Caco-2 (cell line): ENCODE measurements at regions not wholly inside any gene's neighbourhood (a gene's known extent, or its start where the extent isn't known, plus 50 kb on each side); places are given as distances from the start of the nearest gene placed in this dataset.

Experiments
- BruUV-seq: library from RNA; stranded (reverse); fragments of 400-500 nt; replicated peaks from 2 replicates; lab custom pipeline; 2021; lab: Mats Ljungman, UMichigan
- CTCF ChIA-PET: fragments of 300-600 bp; sonication (Branson Sonifier 250); formaldehyde crosslinking; loops from one replicate; lab custom pipeline; 2022; ENCODE audit warnings: antibody characterized with exemption; lab: Charles Lee
- POLR2A ChIA-PET: fragments of 300-600 bp; sonication (Branson Sonifier 250); formaldehyde crosslinking; loops from one replicate; lab custom pipeline; 2022; ENCODE audit warnings: antibody characterized with exemption; lab: Charles Lee
- DNase-seq, 2 experiments: peaks; one replicate each; pipeline versions ENCODE4 v3.0.0 to v3.0.0-alpha.2; 2020 to 2022
- H3K27me3 ChIP-seq: replicated peaks from 2 replicates; pipeline ENCODE4 v1.6.0; 2011; ENCODE audit warnings: low read length; ENCODE audit not compliant: control insufficient read depth, insufficient read depth
- H3K36me3 ChIP-seq: 2 replicates; pipeline ENCODE4 v1.5.1; 2011; ENCODE audit warnings: low read length; ENCODE audit not compliant: control insufficient read depth, insufficient read depth
- H3K4me1 ChIP-seq: fragments of 250-450 bp; sonication (Bioruptor Pico); 2 replicates; pipeline ENCODE4 v1.5.1; 2020; ENCODE audit warnings: mild to moderate bottlenecking
- H3K4me3 ChIP-seq: 2 replicates; pipeline ENCODE4 v1.5.1; 2011; ENCODE audit warnings: low read depth, mild to moderate bottlenecking, control low read depth, low read length
- H3K9me3 ChIP-seq: fragments of 250-450 bp; sonication (Bioruptor Pico); 2 replicates; pipeline ENCODE4 v1.5.1; 2020; ENCODE audit warnings: mild to moderate bottlenecking, moderate library complexity
- H3K27ac Mint-ChIP-seq: one replicate; pipeline ENCODE4 v1.8.0; 2022; ENCODE audit warnings: mixed read lengths; ENCODE audit not compliant: unreplicated experiment
- H3K27me3 Mint-ChIP-seq: one replicate; pipeline ENCODE4 v1.8.0; 2022; ENCODE audit warnings: mixed read lengths; ENCODE audit not compliant: insufficient read depth, unreplicated experiment
- H3K36me3 Mint-ChIP-seq: one replicate; pipeline ENCODE4 v1.8.0; 2022; ENCODE audit warnings: mild to moderate bottlenecking, mixed read lengths; ENCODE audit not compliant: insufficient read depth, unreplicated experiment
- H3K4me1 Mint-ChIP-seq: one replicate; pipeline ENCODE4 v1.8.0; 2022; ENCODE audit warnings: low read depth, mixed read lengths; ENCODE audit not compliant: unreplicated experiment
- H3K4me3 Mint-ChIP-seq: one replicate; pipeline ENCODE4 v1.8.0; 2022; ENCODE audit warnings: mild to moderate bottlenecking, moderate library complexity, mixed read lengths; ENCODE audit not compliant: unreplicated experiment
- H3K9me3 Mint-ChIP-seq: one replicate; pipeline ENCODE4 v1.8.0; 2022; ENCODE audit warnings: mixed read lengths; ENCODE audit not compliant: unreplicated experiment
- CTCF ChIP-seq, 2 experiments: fragments of 200-600 bp in 1 of 2; IDR thresholded peaks; 1 replicate in 1 of 2; 2 replicates in 1 of 2; pipeline versions ENCODE4 v1.5.1 to v1.8.0; 2011 to 2022; ENCODE audit warnings: antibody characterized with exemption in 1 of 2, control low read depth in 1 of 2, inconsistent platforms in 1 of 2, low read depth in 1 of 2, low read length in 1 of 2, mild to moderate bottlenecking in 1 of 2, moderate library complexity in 1 of 2; ENCODE audit not compliant: insufficient read depth in 1 of 2, severe bottlenecking in 1 of 2, unreplicated experiment in 1 of 2
- intact Hi-C: fragments of 100-400 bp; cut with micrococcal nuclease; formaldehyde crosslinking; loops from one replicate; pipeline ENCODE4 v1.10.0; 2022; ENCODE audit not compliant: unreplicated experiment

DNA sequence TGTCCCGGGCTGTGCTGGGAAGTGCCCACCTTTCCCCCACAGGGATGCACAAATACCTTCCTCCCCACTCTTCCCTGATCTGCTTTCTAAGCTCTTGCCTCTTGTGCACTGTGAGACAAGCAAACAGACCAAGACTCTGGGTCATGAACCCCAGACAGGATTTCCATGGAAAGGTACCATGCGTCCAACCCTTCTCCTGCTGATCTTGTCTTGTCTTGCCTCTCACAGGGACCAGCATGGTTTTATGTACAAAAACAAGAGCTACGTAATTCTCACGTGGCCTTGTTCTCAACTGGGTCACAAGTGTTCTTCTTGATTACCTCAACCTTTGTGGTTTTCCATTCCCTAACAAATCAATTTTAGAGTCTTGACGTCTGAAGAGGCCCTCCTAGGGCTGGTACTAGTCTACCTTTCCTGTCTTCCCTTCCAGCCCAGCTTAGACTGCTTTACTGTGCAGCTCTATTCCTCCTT is 176.5 kb upstream of the MAP3K1 start:
- BruUV-seq, result no TSS peak
- no peak for DNase-seq
- peaks cover 58% of the 10 kb centered on the region for H3K4me1 Mint-ChIP-seq
- intact Hi-C loops, result loop anchor here (1.0 to 5.0 kb wide), 5 partner anchors 158 to 368 kb away; no protein-coding TSS in a partner anchor
- peak overlapping the region; percentile 90 for H3K27ac Mint-ChIP-seq
- ChIA-PET POLR2A (interaction anchor here (0.5 to 0.7 kb wide), 4 partner anchors 95 to 289 kb away, joined by 3 read pairs; no protein-coding TSS in a partner anchor), CTCF (interaction anchor here (1.1 kb wide), 1 partner anchor 368 kb away, joined by 4 read pairs; no protein-coding TSS in a partner anchor)
- no peaks in the 10 kb centered on the region for H3K9me3 Mint-ChIP-seq
- H3K36me3 ChIP-seq, result no peaks in the 10 kb centered on the region
- TF ChIP-seq CTCF (IDR thresholded peaks at IDR 0.05; ENCODE audit: insufficient read depth in 1 of 2, low read depth in 1 of 2, low read length in 1 of 2, severe bottlenecking in 1 of 2, unreplicated experiment in 1 of 2), result no peak
- no peaks in the 10 kb centered on the region for H3K27me3 Mint-ChIP-seq
- no peak overlapping the region for H3K4me3 ChIP-seq
- H3K9me3 ChIP-seq, result no peaks in the 10 kb centered on the region
- no peaks in the 10 kb centered on the region for H3K27me3 ChIP-seq
- H3K4me3 Mint-ChIP-seq, result peak overlapping the region; percentile 55
- peaks cover 10% of the 10 kb centered on the region for H3K36me3 Mint-ChIP-seq
- peaks cover 84% of the 10 kb centered on the region for H3K4me1 ChIP-seq

GRCh38 chr5:56638061-56638621 is 177.2 kb upstream of the MAP3K1 start:
- H3K27me3 ChIP-seq, result no peaks in the 10 kb centered on the region
- H3K36me3 Mint-ChIP-seq, result peaks cover 10% of the 10 kb centered on the region
- BruUV-seq, result no TSS peak
- no peak overlapping the region for H3K4me3 ChIP-seq
- H3K9me3 Mint-ChIP-seq, result peaks cover 2% of the 10 kb centered on the region
- H3K27ac Mint-ChIP-seq, result peak overlapping the region; percentile 90
- H3K36me3 ChIP-seq, result no peaks in the 10 kb centered on the region
- POLR2A ChIA-PET, result interaction anchor here (0.5 to 1.1 kb wide), 2 partner anchors 158 to 288 kb away, joined by 3 read pairs; no protein-coding TSS in a partner anchor
- DNase-seq, result peak; percentile 81 to 90
- peaks cover 61% of the 10 kb centered on the region for H3K4me1 Mint-ChIP-seq
- no peaks in the 10 kb centered on the region for H3K27me3 Mint-ChIP-seq
- no peak for TF ChIP-seq CTCF (IDR thresholded peaks at IDR 0.05; ENCODE audit: insufficient read depth in 1 of 2, low read depth in 1 of 2, low read length in 1 of 2, severe bottlenecking in 1 of 2, unreplicated experiment in 1 of 2)
- CTCF ChIA-PET, result no interaction called here
- H3K9me3 ChIP-seq, result no peaks in the 10 kb centered on the region
- peak overlapping the region; percentile 55 for H3K4me3 Mint-ChIP-seq
- intact Hi-C loops, result loop anchor here (1.0 to 5.0 kb wide), 5 partner anchors 157 to 367 kb away; no protein-coding TSS in a partner anchor
- H3K4me1 ChIP-seq, result peaks cover 84% of the 10 kb centered on the region

GRCh38 chr5:56637321-56637920 is 177.9 kb upstream of the MAP3K1 start:
- H3K36me3 ChIP-seq, result no peaks in the 10 kb centered on the region
- intact Hi-C loops, result loop anchor here (1.0 to 5.0 kb wide), 6 partner anchors 102 to 281 kb away; partner anchors contain the start of gene MAP3K1
- H3K4me3 ChIP-seq, result no peak overlapping the region
- CTCF ChIA-PET, result interaction anchor here (0.6 to 1.0 kb wide), 2 partner anchors 222 to 367 kb away, joined by 4 read pairs; no protein-coding TSS in a partner anchor
- Mint-ChIP-seq H3K4me3 (peak overlapping the region; percentile 55), H3K9me3 (peaks cover 10% of the 10 kb centered on the region), H3K4me1 (peaks cover 69% of the 10 kb centered on the region), H3K27me3 (no peaks in the 10 kb centered on the region), H3K36me3 (peaks cover 10% of the 10 kb centered on the region), H3K27ac (peak overlapping the region; percentile 90)
- H3K27me3 ChIP-seq, result no peaks in the 10 kb centered on the region
- peaks cover 78% of the 10 kb centered on the region for H3K4me1 ChIP-seq
- no peaks in the 10 kb centered on the region for H3K9me3 ChIP-seq
- TF ChIP-seq CTCF (IDR thresholded peaks at IDR 0.05; ENCODE audit: insufficient read depth in 1 of 2, low read depth in 1 of 2, low read length in 1 of 2, severe bottlenecking in 1 of 2, unreplicated experiment in 1 of 2), result no peak
- no TSS peak for BruUV-seq
- peak; percentile 77 to 80 for DNase-seq
- POLR2A ChIA-PET, result interaction anchor here (0.6 to 1.4 kb wide), 8 partner anchors 31 to 281 kb away, joined by 3 to 4 read pairs (median 3); no protein-coding TSS in a partner anchor
